OCI-LY1 (cell line): ENCODE measurements at regions not wholly inside any gene's neighbourhood (a gene's known extent, or its start where the extent isn't known, plus 50 kb on each side); places are given as distances from the start of the nearest gene placed in this dataset.

Source experiments
- H2AFZ ChIP-seq: fragments of 200-600 bp; sonication (generic), shearing (Covaris generic); 2 replicates; pipeline ENCODE4 v1.6.0; 2014; ENCODE audit warnings: antibody characterized with exemption, mild to moderate bottlenecking, low read length
- H3F3A ChIP-seq: fragments of 200-600 bp; sonication (generic), shearing (Covaris generic); 2 replicates; pipeline ENCODE4 v1.6.0; 2014; ENCODE audit warnings: mild to moderate bottlenecking, antibody characterized with exemption, low read length, moderate library complexity; ENCODE audit not compliant: insufficient read depth
- H3K27ac ChIP-seq: fragments of 200-600 bp; sonication (generic); 2 replicates; pipeline ENCODE4 v1.5.1; 2014; ENCODE audit warnings: low read length, mixed run types, mild to moderate bottlenecking, low read depth; ENCODE audit not compliant: poor library complexity, severe bottlenecking
- H3K27me3 ChIP-seq: fragments of 200-600 bp; sonication (generic); 2 replicates; pipeline ENCODE4 v1.6.0; 2014; ENCODE audit warnings: antibody characterized with exemption, mild to moderate bottlenecking, low read length, moderate library complexity; ENCODE audit not compliant: insufficient read depth
- H3K36me3 ChIP-seq: fragments of 200-600 bp; sonication (generic); 2 replicates; pipeline ENCODE4 v1.6.1; 2014; ENCODE audit warnings: mild to moderate bottlenecking, antibody characterized with exemption, low read length, moderate library complexity, mixed read lengths; ENCODE audit not compliant: insufficient read depth
- H3K4me1 ChIP-seq: fragments of 200-600 bp; sonication (generic); 2 replicates; pipeline ENCODE4 v1.5.1; 2014; ENCODE audit warnings: mild to moderate bottlenecking, low read length, moderate library complexity; ENCODE audit not compliant: insufficient read depth, severe bottlenecking
- H3K4me2 ChIP-seq: fragments of 200-600 bp; sonication (generic), shearing (Covaris generic); 2 replicates; pipeline ENCODE4 v1.6.1; 2014; ENCODE audit warnings: low read length
- H3K4me3 ChIP-seq: fragments of 200-600 bp; sonication (generic); 2 replicates; pipeline ENCODE4 v1.5.1; 2014; ENCODE audit warnings: low read length, low read depth, mild to moderate bottlenecking, mixed read lengths; ENCODE audit not compliant: poor library complexity, severe bottlenecking
- H3K79me2 ChIP-seq: fragments of 200-600 bp; shearing (Covaris generic); 2 replicates; pipeline ENCODE4 v1.6.1; 2016; ENCODE audit warnings: mixed run types, low read length, mixed read lengths; ENCODE audit not compliant: insufficient read depth
- H3K9ac ChIP-seq: fragments of 200-600 bp; sonication (generic), shearing (Covaris generic); 2 replicates; pipeline ENCODE4 v1.6.1; 2014; ENCODE audit warnings: mild to moderate bottlenecking, low read length, mixed read lengths
- H3K9me2 ChIP-seq: fragments of 200-600 bp; sonication (generic), shearing (Covaris generic); 2 replicates; pipeline ENCODE4 v1.6.1; 2014; ENCODE audit warnings: low read depth, mild to moderate bottlenecking, low read length, mixed read lengths
- H3K9me3 ChIP-seq: fragments of 200-600 bp; shearing (Covaris generic); 2 replicates; pipeline ENCODE4 v1.6.1; 2014; ENCODE audit warnings: low read length, mixed read lengths
- H4K20me1 ChIP-seq: fragments of 200-600 bp; sonication (generic), shearing (Covaris generic); 2 replicates; pipeline ENCODE4 v1.6.0; 2016; ENCODE audit warnings: mild to moderate bottlenecking, low read length; ENCODE audit not compliant: insufficient read depth
- CTCF ChIP-seq: fragments of 200-600 bp; sonication (generic), shearing (Covaris generic); IDR thresholded peaks from 2 replicates; pipeline ENCODE4 v1.5.1; 2017; ENCODE audit warnings: mild to moderate bottlenecking, antibody characterized with exemption, low read length, moderate library complexity, mixed read lengths
- EZH2 ChIP-seq: fragments of 200-600 bp; sonication (generic), shearing (Covaris generic); IDR thresholded peaks from 2 replicates; pipeline ENCODE4 v1.8.0; 2017; ENCODE audit warnings: borderline replicate concordance, mixed run types, mild to moderate bottlenecking, antibody characterized with exemption, low read length, moderate library complexity, mixed read lengths

GRCh38 chr1:96926176-96926575 is 204.6 kb downstream of the PTBP2 start:
- Histone ChIP-seq H3K9me3 (no peaks in the 10 kb centered on the region; the same call in 1 of the 2 replicates), H3K9ac (no peak overlapping the region), H3K4me2 (no peak overlapping the region), H3K79me2 (no peaks in the 10 kb centered on the region), H3K9me2 (no peaks in the 10 kb centered on the region), H3K4me3 (no peak overlapping the region), H3F3A (no peaks in the 10 kb centered on the region), H4K20me1 (no peaks in the 10 kb centered on the region), H3K36me3 (no peaks in the 10 kb centered on the region), H3K27me3 (no peaks in the 10 kb centered on the region), H3K27ac (no peak overlapping the region), H3K4me1 (no peaks in the 10 kb centered on the region), H2AFZ (no peak overlapping the region)
- no peak for TF ChIP-seq CTCF
- TF ChIP-seq EZH2, result no peak

GRCh38 chr1:96927125-96927524 is 205.5 kb downstream of the PTBP2 start:
- no peak overlapping the region for H3K9ac ChIP-seq
- no peak overlapping the region for H3K4me3 ChIP-seq
- no peaks in the 10 kb centered on the region for H3K36me3 ChIP-seq
- TF ChIP-seq CTCF (no peak), EZH2 (no peak)
- H3F3A ChIP-seq, result no peaks in the 10 kb centered on the region
- H3K27me3 ChIP-seq, result no peaks in the 10 kb centered on the region
- no peak overlapping the region for H3K4me2 ChIP-seq
- H3K79me2 ChIP-seq, result no peaks in the 10 kb centered on the region
- H3K9me2 ChIP-seq, result no peaks in the 10 kb centered on the region
- no peaks in the 10 kb centered on the region; the same call in 1 of the 2 replicates for H3K9me3 ChIP-seq
- no peak overlapping the region for H3K27ac ChIP-seq
- no peaks in the 10 kb centered on the region for H4K20me1 ChIP-seq
- H3K4me1 ChIP-seq, result no peaks in the 10 kb centered on the region
- no peak overlapping the region for H2AFZ ChIP-seq

GRCh38 chr1:96931136-96931535 is 209.6 kb downstream of the PTBP2 start:
- Histone ChIP-seq H4K20me1 (no peaks in the 10 kb centered on the region), H3K9me3 (no peaks in the 10 kb centered on the region), H3K4me3 (no peak overlapping the region), H3K9me2 (no peaks in the 10 kb centered on the region), H3F3A (no peaks in the 10 kb centered on the region), H3K9ac (no peak overlapping the region), H3K4me1 (no peaks in the 10 kb centered on the region), H2AFZ (no peak overlapping the region), H3K27ac (no peak overlapping the region), H3K4me2 (no peak overlapping the region), H3K79me2 (no peaks in the 10 kb centered on the region), H3K36me3 (no peaks in the 10 kb centered on the region), H3K27me3 (no peaks in the 10 kb centered on the region)
- no peak for TF ChIP-seq CTCF
